Prostate gland (tissue), 2 donors: ENCODE measurements at regions not wholly inside any gene's neighbourhood (a gene's known extent, or its start where the extent isn't known, plus 50 kb on each side); places are given as distances from the start of the nearest gene placed in this dataset.

Experiments used
- CTCF ChIP-seq, 4 experiments: fragments of 200-600 bp in 2 of 4; fragments of 450-650 bp in 2 of 4; sonication (generic) in 2 of 4; IDR thresholded peaks; 1 replicate in 3 of 4; 2 replicates in 1 of 4; pipeline ENCODE4 v1.5.1; 2016 to 2019; ENCODE audit warnings: antibody characterized with exemption in 4 of 4, mild to moderate bottlenecking in 2 of 4, moderate library complexity in 2 of 4
- POLR2A ChIP-seq: fragments of 450-650 bp; IDR thresholded peaks from one replicate; pipeline ENCODE4 v1.6.1; 2016; ENCODE audit warnings: antibody characterized with exemption, mild to moderate bottlenecking
- POLR2AphosphoS5 ChIP-seq: sonication (generic); formaldehyde crosslinking; IDR thresholded peaks from one replicate; pipeline ENCODE4 v1.6.1; 2017; ENCODE audit warnings: antibody characterized with exemption

DNA sequence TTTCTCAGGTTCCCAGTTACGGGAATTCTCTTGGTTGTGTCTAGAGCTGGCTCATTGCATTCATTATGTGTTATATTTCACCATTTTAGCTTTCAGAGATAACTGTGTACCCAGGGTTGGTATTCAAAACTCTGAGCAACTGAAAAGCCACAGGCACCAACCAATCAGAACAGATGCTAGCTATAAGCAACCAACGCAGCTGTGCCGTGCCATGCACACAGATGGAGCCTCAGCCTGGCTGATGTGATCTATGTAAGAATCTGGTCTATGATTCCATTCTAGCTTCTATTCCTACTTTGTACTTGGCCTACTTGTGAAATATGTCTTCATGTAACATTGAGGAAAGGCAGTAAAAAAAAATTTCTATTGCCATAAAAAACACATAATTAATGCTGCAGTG is 95.0 kb upstream of the CCDC80 start:
- TF ChIP-seq POLR2A (no peak), CTCF (IDR thresholded peaks at IDR 0.05) (no peak), POLR2AphosphoS5 (no peak)
